ENCODE measurements at regions not wholly inside any gene's neighbourhood (a gene's known extent, or its start where the extent isn't known, plus 50 kb on each side); places are given as distances from the start of the nearest gene placed in this dataset.

DNA sequence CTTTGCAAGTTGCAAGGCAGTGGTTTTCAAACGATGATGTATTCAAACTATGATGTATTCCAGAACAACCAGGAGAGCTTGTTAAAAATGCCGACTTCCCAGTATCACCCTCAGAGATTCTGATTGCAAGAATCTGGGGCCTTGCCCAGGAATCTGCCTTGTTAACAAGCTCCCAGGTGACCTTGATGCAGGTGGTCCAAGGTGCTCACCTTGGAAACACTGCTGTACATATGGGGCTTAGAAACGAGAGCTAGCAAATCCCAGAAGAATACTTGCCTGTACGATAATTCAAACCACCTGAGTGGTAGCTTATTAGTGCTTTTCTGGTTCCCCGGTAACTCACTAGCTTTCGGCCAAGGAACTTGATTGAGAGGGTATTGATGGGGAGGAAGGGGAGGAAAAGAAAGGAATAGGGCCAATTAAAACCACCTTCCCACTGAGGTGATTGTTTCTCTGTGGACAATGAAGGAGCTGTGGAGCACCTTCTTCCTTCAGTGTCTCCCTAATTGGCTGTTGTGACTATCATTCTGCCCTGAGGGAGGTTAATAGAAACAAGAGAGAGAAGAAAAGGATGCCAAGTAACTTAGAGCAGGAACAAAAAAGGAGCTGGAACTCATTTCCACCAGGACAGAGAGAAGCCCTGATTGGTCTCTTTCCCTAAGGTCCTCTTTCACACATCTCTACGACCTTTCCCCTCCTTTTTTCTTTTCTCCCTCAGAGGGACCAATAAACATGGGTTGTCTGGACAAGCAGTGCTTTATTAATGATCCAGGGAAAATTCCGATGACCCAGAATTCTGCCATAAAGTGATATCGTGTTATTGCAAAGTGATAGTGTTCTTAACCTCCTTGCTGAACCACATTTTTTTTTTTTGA, 218.8 kb downstream of the TMEM167A start:
- H3K79me2 ChIP-seq (ENCODE audit: insufficient read depth, low read length): no peaks in the 10 kb centered on the region
- no peaks in the 10 kb centered on the region for H3K36me3 ChIP-seq (ENCODE audit: insufficient read depth, low read length)
- H4K20me1 ChIP-seq (ENCODE audit: insufficient read depth, low read length): no peaks in the 10 kb centered on the region
- no peak overlapping the region for H2AFZ ChIP-seq (ENCODE audit: low read depth, low read length)
- Mint-ChIP-seq H3K9me3 (ENCODE audit: unreplicated experiment) (no peaks in the 10 kb centered on the region), H3K4me3 (ENCODE audit: unreplicated experiment) (no peak overlapping the region), H3K27me3 (ENCODE audit: low read depth, unreplicated experiment) (peaks cover 3% of the 10 kb centered on the region), H3K4me1 (ENCODE audit: low read depth, unreplicated experiment) (no peaks in the 10 kb centered on the region), H3K36me3 (ENCODE audit: low read depth, unreplicated experiment) (no peaks in the 10 kb centered on the region), H3K27ac (ENCODE audit: unreplicated experiment) (no peak overlapping the region)
- no peak for FAIRE-seq
- peaks cover 5% of the 10 kb centered on the region for H3K27me3 ChIP-seq (ENCODE audit: insufficient read depth, low read length)
- no peak overlapping the region for H3K4me3 ChIP-seq (ENCODE audit: insufficient read depth, low read depth, low read length)
- no peak for DNase-seq (ENCODE audit: low read depth)
- no peaks in the 10 kb centered on the region for H3K9me3 ChIP-seq (ENCODE audit: insufficient read depth, low read depth, low read length)
- H3K4me1 ChIP-seq (ENCODE audit: insufficient read depth, low read length): no peaks in the 10 kb centered on the region
- TF ChIP-seq, protein P1, sequence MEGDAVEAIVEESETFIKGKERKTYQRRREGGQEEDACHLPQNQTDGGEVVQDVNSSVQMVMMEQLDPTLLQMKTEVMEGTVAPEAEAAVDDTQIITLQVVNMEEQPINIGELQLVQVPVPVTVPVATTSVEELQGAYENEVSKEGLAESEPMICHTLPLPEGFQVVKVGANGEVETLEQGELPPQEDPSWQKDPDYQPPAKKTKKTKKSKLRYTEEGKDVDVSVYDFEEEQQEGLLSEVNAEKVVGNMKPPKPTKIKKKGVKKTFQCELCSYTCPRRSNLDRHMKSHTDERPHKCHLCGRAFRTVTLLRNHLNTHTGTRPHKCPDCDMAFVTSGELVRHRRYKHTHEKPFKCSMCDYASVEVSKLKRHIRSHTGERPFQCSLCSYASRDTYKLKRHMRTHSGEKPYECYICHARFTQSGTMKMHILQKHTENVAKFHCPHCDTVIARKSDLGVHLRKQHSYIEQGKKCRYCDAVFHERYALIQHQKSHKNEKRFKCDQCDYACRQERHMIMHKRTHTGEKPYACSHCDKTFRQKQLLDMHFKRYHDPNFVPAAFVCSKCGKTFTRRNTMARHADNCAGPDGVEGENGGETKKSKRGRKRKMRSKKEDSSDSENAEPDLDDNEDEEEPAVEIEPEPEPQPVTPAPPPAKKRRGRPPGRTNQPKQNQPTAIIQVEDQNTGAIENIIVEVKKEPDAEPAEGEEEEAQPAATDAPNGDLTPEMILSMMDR (IDR thresholded peaks at IDR 0.05; ENCODE audit: insufficient read depth, low read depth, low read length): no peak
- no peak for TF ChIP-seq EZH2 (IDR thresholded peaks at IDR 0.05; ENCODE audit: insufficient read depth, low read length)
- H3K9ac ChIP-seq (ENCODE audit: low read length): no peak overlapping the region
- H3K4me2 ChIP-seq (ENCODE audit: low read length): no peak overlapping the region
- no peak overlapping the region for H3K27ac ChIP-seq (ENCODE audit: low read depth, low read length)

DNA sequence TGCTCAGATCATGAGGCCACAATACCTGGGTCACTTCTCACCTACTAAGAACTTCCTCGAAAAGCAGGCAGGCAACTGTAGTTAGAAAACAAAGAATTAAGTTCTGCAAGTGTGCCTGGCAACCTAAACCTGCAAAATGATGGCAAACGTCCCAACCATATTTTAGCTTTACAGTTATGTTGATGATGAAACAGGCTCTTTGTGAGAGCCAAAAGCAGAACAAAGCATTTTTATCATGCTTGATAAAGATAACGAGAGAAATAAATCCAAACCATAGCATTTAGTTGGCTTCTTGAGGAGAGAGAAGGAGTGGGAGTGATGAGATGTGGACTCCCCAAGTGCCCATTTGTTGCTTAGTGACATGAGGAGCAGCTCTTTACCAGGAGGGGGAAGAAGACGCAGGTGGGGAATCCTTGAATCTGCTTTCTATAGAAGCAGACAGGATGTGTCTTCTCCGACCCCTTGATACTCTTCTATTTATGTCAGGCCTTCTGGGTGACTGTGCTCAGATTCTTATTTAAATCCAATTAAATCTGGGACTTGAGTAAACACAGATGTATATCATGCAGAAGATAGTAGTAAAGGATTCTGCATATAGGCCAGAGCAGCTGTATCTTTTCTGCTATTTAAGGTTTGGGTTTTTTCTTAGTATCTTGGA, 221.2 kb downstream of the TMEM167A start:
- Histone ChIP-seq H3K79me2 (ENCODE audit: insufficient read depth, low read length) (no peaks in the 10 kb centered on the region), H3K9ac (ENCODE audit: low read length) (no peak overlapping the region), H2AFZ (ENCODE audit: low read depth, low read length) (no peak overlapping the region), H3K36me3 (ENCODE audit: insufficient read depth, low read length) (no peaks in the 10 kb centered on the region), H3K27me3 (ENCODE audit: insufficient read depth, low read length) (peaks cover 2% of the 10 kb centered on the region), H4K20me1 (ENCODE audit: insufficient read depth, low read length) (no peaks in the 10 kb centered on the region), H3K9me3 (ENCODE audit: insufficient read depth, low read depth, low read length) (no peaks in the 10 kb centered on the region), H3K4me3 (ENCODE audit: insufficient read depth, low read depth, low read length) (no peak overlapping the region), H3K4me2 (ENCODE audit: low read length) (no peak overlapping the region), H3K27ac (ENCODE audit: low read depth, low read length) (no peak overlapping the region), H3K4me1 (ENCODE audit: insufficient read depth, low read length) (no peaks in the 10 kb centered on the region)
- peaks cover 3% of the 10 kb centered on the region for H3K27me3 Mint-ChIP-seq (ENCODE audit: low read depth, unreplicated experiment)
- no peaks in the 10 kb centered on the region for H3K36me3 Mint-ChIP-seq (ENCODE audit: low read depth, unreplicated experiment)
- TF ChIP-seq EZH2 (IDR thresholded peaks at IDR 0.05; ENCODE audit: insufficient read depth, low read length): no peak
- TF ChIP-seq, protein P1 (IDR thresholded peaks at IDR 0.05; ENCODE audit: insufficient read depth, low read depth, low read length): no peak
- H3K4me1 Mint-ChIP-seq (ENCODE audit: low read depth, unreplicated experiment): no peaks in the 10 kb centered on the region
- H3K4me3 Mint-ChIP-seq (ENCODE audit: unreplicated experiment): no peak overlapping the region
- H3K9me3 Mint-ChIP-seq (ENCODE audit: unreplicated experiment): no peaks in the 10 kb centered on the region
- H3K27ac Mint-ChIP-seq (ENCODE audit: unreplicated experiment): no peak overlapping the region
- FAIRE-seq (no peak), DNase-seq (ENCODE audit: low read depth) (peak; percentile 37)
